ENCODE measurements at regions not wholly inside any gene's neighbourhood (a gene's known extent, or its start where the extent isn't known, plus 50 kb on each side); places are given as distances from the start of the nearest gene placed in this dataset.

GRCh38 chr6:168227840-168228239, 91.7 kb downstream of the DACT2 start:
- H3K27ac ChIP-seq, result no peak overlapping the region
- H3K36me3 ChIP-seq, result no peaks in the 10 kb centered on the region
- no peaks in the 10 kb centered on the region for H3K27me3 ChIP-seq
- TF ChIP-seq, protein P1, sequence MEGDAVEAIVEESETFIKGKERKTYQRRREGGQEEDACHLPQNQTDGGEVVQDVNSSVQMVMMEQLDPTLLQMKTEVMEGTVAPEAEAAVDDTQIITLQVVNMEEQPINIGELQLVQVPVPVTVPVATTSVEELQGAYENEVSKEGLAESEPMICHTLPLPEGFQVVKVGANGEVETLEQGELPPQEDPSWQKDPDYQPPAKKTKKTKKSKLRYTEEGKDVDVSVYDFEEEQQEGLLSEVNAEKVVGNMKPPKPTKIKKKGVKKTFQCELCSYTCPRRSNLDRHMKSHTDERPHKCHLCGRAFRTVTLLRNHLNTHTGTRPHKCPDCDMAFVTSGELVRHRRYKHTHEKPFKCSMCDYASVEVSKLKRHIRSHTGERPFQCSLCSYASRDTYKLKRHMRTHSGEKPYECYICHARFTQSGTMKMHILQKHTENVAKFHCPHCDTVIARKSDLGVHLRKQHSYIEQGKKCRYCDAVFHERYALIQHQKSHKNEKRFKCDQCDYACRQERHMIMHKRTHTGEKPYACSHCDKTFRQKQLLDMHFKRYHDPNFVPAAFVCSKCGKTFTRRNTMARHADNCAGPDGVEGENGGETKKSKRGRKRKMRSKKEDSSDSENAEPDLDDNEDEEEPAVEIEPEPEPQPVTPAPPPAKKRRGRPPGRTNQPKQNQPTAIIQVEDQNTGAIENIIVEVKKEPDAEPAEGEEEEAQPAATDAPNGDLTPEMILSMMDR (IDR thresholded peaks at IDR 0.05), result no peak
- DNase-seq, result no peak
- intact Hi-C loops (cut with DNase I; ENCODE audit: low total_unique reads), result no loop called here
- peaks cover 0 to 15% (median 9%) of the 10 kb centered on the region in 4 donors for H3K4me1 ChIP-seq
- H3K9me3 ChIP-seq, result no peaks in the 10 kb centered on the region
- no peak overlapping the region for H3K4me3 ChIP-seq

- no peak overlapping the region for H3K27ac ChIP-seq
- intact Hi-C loops (cut with DNase I; ENCODE audit: low total_unique reads), result no loop called here
- no peaks in the 10 kb centered on the region for H3K36me3 ChIP-seq
- H3K4me1 ChIP-seq, result peaks cover 0 to 15% (median 9%) of the 10 kb centered on the region in 4 donors
- DNase-seq, result no peak
- no peaks in the 10 kb centered on the region for H3K9me3 ChIP-seq
- TF ChIP-seq, protein P1 (IDR thresholded peaks at IDR 0.05), result no peak
- no peak overlapping the region for H3K4me3 ChIP-seq
- no peaks in the 10 kb centered on the region for H3K27me3 ChIP-seq
Observed at GRCh38 chr6:168226902-168227318, 92.7 kb downstream of the DACT2 start.

GRCh38 chr6:168226061-168226752, 93.4 kb downstream of the DACT2 start:
- DNase-seq, result no peak
- Histone ChIP-seq H3K27me3 (no peaks in the 10 kb centered on the region), H3K4me3 (no peak overlapping the region), H3K27ac (no peak overlapping the region), H3K36me3 (no peaks in the 10 kb centered on the region), H3K9me3 (no peaks in the 10 kb centered on the region), H3K4me1 (peaks cover 0 to 15% (median 9%) of the 10 kb centered on the region in 4 donors)
- TF ChIP-seq, protein P1 (IDR thresholded peaks at IDR 0.05), result no peak
- intact Hi-C loops (cut with DNase I; ENCODE audit: low total_unique reads), result no loop called here

DNA sequence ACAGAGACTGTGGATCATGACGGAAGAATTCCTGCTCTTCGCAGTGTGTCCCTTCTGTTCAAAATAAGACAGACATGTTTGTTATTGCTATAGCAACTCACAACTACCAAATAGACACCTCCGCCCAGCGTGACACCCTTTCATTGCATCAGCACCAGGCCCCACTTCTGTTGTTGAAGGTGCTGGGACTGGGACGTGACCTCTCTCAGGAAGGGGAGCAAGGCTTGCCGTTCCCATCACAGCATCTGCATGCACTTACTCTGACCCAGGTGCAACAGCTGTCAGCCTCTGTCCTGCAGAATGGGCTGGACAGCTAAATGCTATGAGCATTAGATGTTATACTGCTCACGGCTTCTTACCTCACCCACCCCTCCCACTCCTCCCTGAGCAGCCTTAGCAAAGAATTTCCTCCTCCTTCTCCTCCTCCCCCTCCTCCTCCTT, 94.1 kb downstream of the DACT2 start:
- Histone ChIP-seq H3K4me3 (no peak overlapping the region), H3K9me3 (no peaks in the 10 kb centered on the region), H3K4me1 (peaks cover 0 to 15% (median 9%) of the 10 kb centered on the region in 4 donors), H3K27me3 (no peaks in the 10 kb centered on the region), H3K36me3 (no peaks in the 10 kb centered on the region), H3K27ac (no peak overlapping the region)
- TF ChIP-seq, protein P1 (IDR thresholded peaks at IDR 0.05), result no peak
- DNase-seq, result no peak
- intact Hi-C loops (cut with DNase I; ENCODE audit: low total_unique reads), result no loop called here

- intact Hi-C loops (cut with DNase I; ENCODE audit: low total_unique reads), result no loop called here
- TF ChIP-seq, protein P1 (IDR thresholded peaks at IDR 0.05), result no peak
- Histone ChIP-seq H3K27me3 (no peaks in the 10 kb centered on the region), H3K4me3 (no peak overlapping the region), H3K4me1 (peaks cover 0 to 26% (median 17%) of the 10 kb centered on the region in 4 donors), H3K9me3 (no peaks in the 10 kb centered on the region), H3K27ac (no peak overlapping the region), H3K36me3 (no peaks in the 10 kb centered on the region)
- no peak for DNase-seq
Observed at GRCh38 chr6:168223755-168224154, 95.8 kb downstream of the DACT2 start.
